SK-N-SH (cell line): ENCODE measurements at regions not wholly inside any gene's neighbourhood (a gene's known extent, or its start where the extent isn't known, plus 50 kb on each side); places are given as distances from the start of the nearest gene placed in this dataset.

Experiments used
- CTCF ChIP-seq: fragments of 200-600 bp; sonication (generic); IDR thresholded peaks from 2 replicates; pipeline ENCODE4 v1.6.1; 2017; ENCODE audit warnings: antibody characterized with exemption, mild to moderate bottlenecking, moderate library complexity
- FOXJ3 ChIP-seq: sonication (generic); formaldehyde crosslinking; IDR thresholded peaks from 2 replicates; pipeline ENCODE4 v1.5.1; 2020; ENCODE audit warnings: mild to moderate bottlenecking, missing genetic modification reagents
- GABPA ChIP-seq: IDR thresholded peaks from 2 replicates; pipeline ENCODE4 v1.4.0; 2012; ENCODE audit warnings: low read depth, mild to moderate bottlenecking
- GATA2 ChIP-seq: sonication (generic); formaldehyde crosslinking; IDR thresholded peaks from 2 replicates; pipeline ENCODE4 v1.5.0; 2020; ENCODE audit warnings: mild to moderate bottlenecking, missing genetic modification reagents
- MAX ChIP-seq: IDR thresholded peaks from 2 replicates; pipeline ENCODE4 v1.4.0; 2012; ENCODE audit warnings: low read depth
- MXI1 ChIP-seq: IDR thresholded peaks from 2 replicates; pipeline ENCODE4 v1.6.1; 2012; ENCODE audit warnings: mild to moderate bottlenecking, low read depth, low read length, improper control_type of control experiment
- NFIC ChIP-seq: IDR thresholded peaks from 2 replicates; pipeline ENCODE4 v1.4.0; 2012; ENCODE audit warnings: borderline replicate concordance
- NRF1 ChIP-seq: IDR thresholded peaks from 2 replicates; pipeline ENCODE4 v1.6.1; 2012; ENCODE audit warnings: low read depth, mild to moderate bottlenecking, low read length
- PBX3 ChIP-seq: IDR thresholded peaks from 2 replicates; pipeline ENCODE4; 2012
- POLR2AphosphoS5 ChIP-seq: IDR thresholded peaks from 2 replicates; pipeline ENCODE4 v1.6.1; 2012; ENCODE audit warnings: low read depth, low read length
- RXRA ChIP-seq: IDR thresholded peaks from 2 replicates; pipeline ENCODE4 v1.4.0; 2012; ENCODE audit warnings: low read depth, mild to moderate bottlenecking, borderline replicate concordance
- SIN3A ChIP-seq: IDR thresholded peaks from 2 replicates; pipeline ENCODE4 v1.6.1; 2012; ENCODE audit warnings: low read depth, mild to moderate bottlenecking, low read length, moderate library complexity, borderline replicate concordance
- TAF1 ChIP-seq: IDR thresholded peaks from 2 replicates; pipeline ENCODE4 v1.6.1; 2012; ENCODE audit warnings: low read depth, mild to moderate bottlenecking, low read length, moderate library complexity, borderline replicate concordance
- YY1 ChIP-seq: IDR thresholded peaks from 2 replicates; pipeline ENCODE4 v1.4.0; 2012; ENCODE audit warnings: low read depth, mild to moderate bottlenecking

- no peak for TF ChIP-seq YY1
- TF ChIP-seq CTCF, result no peak
- TF ChIP-seq POLR2AphosphoS5, result no peak
- TF ChIP-seq TAF1, result no peak
- no peak for TF ChIP-seq NFIC
- TF ChIP-seq FOXJ3 (CRISPR knock-in tag), result no peak
- TF ChIP-seq NRF1, result no peak
- TF ChIP-seq RXRA, result no peak
- TF ChIP-seq MAX, result no peak
- TF ChIP-seq GATA2 (CRISPR knock-in tag), result no peak
- TF ChIP-seq MXI1, result no peak
- TF ChIP-seq PBX3, result no peak
- no peak for TF ChIP-seq SIN3A
- TF ChIP-seq GABPA, result no peak
These were observed 561.4 kb downstream of the ISL1 start for GRCh38 chr5:51944500-51945125.
